GM12872 (cell line): ENCODE measurements at regions not wholly inside any gene's neighbourhood (a gene's known extent, or its start where the extent isn't known, plus 50 kb on each side); places are given as distances from the start of the nearest gene placed in this dataset.

ENCODE experiments used
- TF ChIP-seq, protein P1 (sequence below): IDR thresholded peaks from 3 replicates; pipeline ENCODE4 v1.5.1; 2011; ENCODE audit warnings: low read depth, mild to moderate bottlenecking, low read length, moderate library complexity; ENCODE audit not compliant: insufficient read depth

DNA sequence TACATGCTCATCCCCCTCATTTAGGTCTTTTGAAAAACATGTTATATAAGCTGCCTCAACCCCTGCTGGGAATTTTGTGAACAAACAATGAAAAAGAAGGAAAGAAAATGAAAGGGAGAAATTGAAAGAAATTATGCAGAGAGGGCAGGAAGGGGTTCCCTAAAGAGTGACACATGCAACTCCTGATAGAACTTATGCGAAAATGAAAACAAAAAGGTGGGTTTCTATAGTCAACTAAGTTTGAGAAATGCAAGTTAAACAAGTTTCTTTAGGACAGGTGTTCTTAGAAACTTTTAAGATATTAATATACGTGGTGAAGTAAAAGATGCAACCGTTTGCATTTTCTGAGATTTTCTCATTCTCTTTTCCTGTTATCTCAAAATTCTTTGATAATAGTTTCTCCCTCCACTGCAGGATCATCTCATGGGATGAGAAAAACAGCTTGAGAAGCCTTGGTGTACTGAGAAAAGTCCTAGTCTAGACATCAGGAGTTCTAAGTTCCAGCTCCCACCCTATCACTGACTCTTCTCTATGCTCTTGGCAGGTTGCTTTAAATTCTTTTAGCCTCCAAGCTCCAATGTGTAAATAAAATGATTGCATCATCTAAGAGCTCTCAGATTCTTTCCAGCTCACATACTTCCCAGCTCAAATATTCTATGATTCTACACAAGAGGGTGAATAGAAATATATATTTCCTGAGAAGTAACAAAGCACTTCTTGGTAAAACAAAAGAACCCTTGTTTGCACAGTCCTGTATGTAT, 109.2 kb downstream of the FAM76B start:
- TF ChIP-seq, protein P1, sequence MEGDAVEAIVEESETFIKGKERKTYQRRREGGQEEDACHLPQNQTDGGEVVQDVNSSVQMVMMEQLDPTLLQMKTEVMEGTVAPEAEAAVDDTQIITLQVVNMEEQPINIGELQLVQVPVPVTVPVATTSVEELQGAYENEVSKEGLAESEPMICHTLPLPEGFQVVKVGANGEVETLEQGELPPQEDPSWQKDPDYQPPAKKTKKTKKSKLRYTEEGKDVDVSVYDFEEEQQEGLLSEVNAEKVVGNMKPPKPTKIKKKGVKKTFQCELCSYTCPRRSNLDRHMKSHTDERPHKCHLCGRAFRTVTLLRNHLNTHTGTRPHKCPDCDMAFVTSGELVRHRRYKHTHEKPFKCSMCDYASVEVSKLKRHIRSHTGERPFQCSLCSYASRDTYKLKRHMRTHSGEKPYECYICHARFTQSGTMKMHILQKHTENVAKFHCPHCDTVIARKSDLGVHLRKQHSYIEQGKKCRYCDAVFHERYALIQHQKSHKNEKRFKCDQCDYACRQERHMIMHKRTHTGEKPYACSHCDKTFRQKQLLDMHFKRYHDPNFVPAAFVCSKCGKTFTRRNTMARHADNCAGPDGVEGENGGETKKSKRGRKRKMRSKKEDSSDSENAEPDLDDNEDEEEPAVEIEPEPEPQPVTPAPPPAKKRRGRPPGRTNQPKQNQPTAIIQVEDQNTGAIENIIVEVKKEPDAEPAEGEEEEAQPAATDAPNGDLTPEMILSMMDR, result no peak

DNA sequence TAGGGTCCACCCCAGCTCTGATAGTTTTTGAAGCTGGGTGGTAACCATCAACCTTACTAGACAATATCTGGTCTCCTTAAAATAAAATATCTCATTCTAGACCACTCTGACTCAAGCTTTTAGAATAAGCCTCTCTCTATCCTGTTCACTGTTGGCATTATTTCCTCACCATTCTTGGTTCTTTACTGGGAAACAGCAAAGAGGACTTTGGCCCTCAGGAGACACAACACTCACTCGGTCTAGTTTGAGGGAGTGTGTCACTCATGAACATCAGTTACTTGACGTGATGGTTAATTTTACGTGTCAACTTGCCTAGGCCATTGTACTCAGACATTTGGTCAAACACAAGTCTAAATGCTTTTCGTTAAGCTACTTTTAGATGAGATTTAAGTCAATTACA, 110.6 kb downstream of the FAM76B start:
- TF ChIP-seq, protein P1, result no peak

DNA sequence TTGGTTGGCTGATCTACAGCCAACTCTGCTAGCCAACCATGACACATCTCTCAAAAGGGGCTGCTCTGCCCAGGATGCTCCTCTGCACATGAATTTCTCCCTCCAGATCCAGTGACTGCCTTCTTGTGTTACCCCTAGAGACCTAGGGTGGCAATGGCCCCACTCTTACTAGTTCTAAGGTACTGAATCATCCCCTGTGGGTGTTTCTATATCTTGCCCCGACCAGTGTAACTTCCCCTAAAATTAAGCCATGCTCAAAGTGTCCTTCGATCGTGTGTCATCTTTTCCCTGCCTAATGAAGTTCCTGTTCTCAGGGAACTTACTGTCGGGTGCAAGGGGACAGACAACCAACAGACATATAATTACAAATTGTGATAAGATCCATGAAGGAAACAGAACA, 113.3 kb downstream of the FAM76B start:
- TF ChIP-seq, protein P1, result no peak

DNA sequence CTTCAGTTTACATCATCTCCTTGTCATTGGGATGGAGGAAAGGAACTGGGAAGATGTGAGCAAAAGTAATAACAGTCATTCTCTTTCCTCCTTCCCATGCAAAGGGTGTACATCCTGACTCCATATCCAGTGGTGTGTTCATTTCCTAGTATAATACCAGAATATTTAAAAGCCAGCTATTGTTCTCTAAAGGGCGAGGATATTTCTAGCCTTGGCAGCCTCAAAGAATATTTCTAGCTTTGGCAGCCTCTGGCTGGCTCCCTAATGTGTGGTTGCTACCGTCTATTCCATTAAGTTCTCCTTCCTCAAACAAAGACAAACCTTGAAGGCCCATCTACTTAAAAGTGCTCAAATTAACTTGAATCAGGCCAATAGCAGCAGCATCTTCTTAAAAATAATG, 114.0 kb downstream of the FAM76B start:
- TF ChIP-seq, protein P1, result no peak

DNA sequence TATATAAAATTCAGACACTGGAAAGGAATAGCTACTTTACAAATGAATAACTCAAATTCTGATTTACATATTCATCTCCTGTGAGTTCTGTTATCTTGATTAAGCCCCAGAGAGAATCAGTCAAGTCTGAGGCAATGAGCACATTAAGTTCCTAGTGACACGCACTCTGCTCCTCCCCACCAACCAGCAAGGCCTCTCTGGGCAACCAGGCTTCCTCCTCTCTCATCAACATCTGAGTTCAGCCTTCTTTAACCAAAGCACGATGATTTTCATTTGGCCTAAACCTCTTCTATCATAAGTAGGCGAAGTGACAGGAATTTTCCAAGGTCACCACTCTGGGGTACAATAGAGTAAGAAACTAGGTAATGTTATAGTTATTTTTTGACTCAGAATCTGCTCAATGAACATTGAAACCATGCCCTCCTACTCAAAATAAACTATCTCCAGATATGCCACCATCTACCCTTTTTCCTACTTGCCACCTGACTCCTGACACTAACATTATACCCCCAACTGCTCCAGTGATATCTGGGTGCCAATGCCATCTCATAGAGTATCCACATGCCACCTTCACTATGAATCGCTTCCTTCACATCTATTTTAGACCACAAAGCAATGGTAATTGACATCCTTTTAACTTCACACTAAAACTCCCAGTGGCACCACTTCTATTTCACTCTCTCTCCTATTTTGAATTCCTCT, 114.8 kb downstream of the FAM76B start:
- TF ChIP-seq, protein P1, result no peak

DNA sequence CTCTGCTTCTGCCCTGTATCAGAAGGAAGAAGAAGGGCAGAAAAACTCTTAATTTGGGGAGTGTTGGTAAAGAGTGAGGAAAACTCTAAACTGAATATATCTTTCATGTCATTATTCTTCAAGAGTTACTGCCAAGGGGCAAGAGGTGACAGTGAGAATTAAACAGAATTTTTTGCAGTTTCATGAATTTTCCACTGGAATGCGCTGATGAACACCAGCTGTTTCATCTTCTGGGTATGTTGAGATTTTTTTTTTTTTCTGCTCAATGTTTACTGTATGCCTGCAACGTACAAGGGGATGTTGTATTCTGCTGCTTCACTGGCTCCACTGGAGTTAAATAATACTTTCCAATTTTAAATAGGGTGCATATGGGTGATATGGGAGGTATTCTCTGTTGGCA, 117.8 kb downstream of the FAM76B start:
- TF ChIP-seq, protein P1, result no peak

DNA sequence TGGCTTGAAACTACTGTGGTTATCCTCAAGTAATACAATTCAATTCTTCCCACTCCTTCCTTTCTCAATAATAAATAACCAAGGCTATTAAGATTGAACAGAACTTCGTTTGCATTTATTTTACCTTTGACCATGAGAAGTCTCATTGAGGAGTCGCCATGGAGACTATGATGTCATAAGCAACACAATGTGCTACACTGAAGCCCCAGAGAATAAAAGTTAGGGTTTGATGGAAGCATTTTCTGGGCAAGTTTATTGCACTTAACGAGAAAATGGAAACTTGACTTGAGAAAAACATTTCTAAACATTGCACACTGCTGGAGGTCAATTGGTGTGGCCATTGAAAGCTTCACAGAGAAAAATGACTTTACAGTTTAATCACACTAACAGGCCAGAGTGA, 121.5 kb downstream of the FAM76B start:
- TF ChIP-seq, protein P1, result no peak
